ENCODE measurements at regions not wholly inside any gene's neighbourhood (a gene's known extent, or its start where the extent isn't known, plus 50 kb on each side); places are given as distances from the start of the nearest gene placed in this dataset.
"Not testable (repeated sequence)": the region's sequence is repeated elsewhere in the genome, so short reads cannot be mapped to it uniquely, and the experiment has no call there.

DNA sequence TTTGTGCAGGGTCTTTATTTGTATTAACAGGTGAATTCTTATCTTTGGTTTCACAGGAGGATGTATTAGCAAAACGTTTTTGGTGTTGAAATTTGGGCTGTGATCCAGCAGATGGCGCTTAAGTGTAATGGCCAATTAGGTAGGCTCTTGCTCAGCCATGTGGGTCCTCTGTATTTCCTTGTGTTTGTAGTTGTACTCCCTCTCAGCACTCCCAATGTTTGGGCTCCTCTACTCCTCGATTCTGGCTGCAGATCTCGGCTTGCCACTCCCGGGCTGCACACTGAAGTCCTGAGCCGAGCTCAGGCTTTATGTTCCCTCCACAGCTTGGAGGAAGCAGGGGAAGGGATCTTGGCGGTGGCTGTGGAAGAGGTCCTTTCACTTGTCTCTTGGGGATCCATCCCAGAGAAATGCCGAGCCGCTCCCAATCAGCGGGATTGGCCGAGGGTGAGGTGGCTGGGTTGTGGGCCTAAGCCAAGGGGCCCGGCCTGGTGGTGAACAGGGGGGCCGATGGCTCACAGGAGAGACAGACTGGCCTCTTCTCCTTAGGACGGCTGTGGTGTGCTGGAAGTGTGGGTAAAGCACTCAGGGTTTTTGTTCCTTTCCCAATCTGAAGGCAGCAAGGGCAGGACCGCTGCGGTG is 133.7 kb downstream of the AEBP2 start:
- ATAC-seq, result peak; percentile 62

DNA sequence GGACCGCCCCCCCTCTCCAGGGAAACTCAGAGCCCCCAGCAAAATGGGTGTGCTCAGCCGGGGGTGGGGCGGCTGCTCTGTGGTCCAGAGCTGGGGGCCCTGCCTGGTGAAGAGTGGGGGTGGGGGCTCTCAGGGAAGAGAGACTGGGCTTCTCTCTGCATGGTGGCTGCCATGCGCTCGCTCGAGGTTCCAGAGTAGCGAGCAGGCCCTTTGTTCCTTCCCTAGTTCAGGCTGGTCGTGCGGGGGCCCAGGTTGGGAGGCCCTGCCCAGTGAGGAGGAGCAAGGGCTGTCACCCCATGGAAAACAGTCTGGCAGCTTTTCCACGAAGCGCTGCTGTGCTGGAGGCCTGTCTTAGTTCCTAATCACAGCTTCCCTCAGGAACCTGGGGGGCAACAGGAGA is 134.6 kb downstream of the AEBP2 start:
- no peak for ATAC-seq

DNA sequence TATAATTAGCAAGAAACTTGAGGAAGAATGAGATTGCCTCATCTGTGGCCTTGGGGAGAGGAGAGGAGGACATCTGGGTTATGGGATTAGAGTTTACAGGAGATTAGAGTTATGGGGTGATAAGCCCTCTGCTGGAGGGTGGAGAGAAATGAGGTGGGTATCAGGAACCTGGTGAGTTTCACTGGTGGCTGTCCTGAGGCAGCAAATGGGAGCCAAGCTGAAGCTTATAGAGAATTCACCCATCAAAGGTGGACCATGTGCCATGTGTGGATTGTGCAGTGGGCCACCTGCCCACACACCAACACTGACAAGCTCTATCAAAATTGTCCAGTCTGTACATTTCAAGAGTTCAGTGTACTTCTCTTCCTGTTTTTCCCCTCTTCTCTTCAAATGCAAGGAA is 135.3 kb downstream of the AEBP2 start:
- ATAC-seq, result no peak

DNA sequence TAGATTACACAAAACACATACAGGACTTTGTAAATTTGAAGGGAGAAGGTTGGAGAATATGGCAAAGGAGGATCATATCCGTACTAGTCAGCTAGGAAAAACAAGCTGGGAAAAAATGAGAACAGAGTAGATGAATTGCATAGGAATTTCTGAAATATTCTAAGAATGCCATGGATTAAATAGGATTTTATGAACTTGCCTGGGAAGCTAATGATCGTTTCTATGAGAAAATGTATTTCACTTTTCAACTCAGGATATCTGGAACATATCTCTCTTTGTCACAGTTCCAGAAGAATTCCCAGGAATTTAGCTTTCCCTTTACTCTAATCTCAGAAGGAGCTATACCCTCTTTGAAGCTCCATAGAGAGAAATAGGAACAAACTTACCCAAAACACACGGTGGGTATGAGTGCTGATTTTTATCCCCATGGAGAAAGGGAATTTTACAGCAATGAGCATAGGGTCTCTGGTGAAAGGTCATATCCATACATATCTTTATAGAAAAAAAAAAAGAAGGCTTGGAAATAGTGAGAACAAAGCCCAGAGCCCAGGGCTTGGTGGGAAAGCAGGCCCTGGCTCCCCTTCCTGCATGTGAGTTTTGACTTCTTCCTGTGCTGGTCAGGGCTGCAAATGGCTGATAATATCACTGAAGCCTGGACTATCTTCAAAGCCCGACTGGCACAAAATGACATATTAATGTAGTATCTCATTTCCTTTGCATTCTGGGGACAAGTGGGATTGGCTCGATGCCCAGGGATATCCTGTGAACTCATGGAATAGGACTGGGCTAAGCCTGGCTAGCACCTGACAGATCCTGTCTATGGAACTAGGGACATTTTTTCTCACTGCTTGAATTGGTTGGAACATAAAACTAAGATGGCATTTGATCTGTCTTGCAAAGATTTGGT is 136.3 kb downstream of the AEBP2 start:
- peak; percentile 49 for ATAC-seq

DNA sequence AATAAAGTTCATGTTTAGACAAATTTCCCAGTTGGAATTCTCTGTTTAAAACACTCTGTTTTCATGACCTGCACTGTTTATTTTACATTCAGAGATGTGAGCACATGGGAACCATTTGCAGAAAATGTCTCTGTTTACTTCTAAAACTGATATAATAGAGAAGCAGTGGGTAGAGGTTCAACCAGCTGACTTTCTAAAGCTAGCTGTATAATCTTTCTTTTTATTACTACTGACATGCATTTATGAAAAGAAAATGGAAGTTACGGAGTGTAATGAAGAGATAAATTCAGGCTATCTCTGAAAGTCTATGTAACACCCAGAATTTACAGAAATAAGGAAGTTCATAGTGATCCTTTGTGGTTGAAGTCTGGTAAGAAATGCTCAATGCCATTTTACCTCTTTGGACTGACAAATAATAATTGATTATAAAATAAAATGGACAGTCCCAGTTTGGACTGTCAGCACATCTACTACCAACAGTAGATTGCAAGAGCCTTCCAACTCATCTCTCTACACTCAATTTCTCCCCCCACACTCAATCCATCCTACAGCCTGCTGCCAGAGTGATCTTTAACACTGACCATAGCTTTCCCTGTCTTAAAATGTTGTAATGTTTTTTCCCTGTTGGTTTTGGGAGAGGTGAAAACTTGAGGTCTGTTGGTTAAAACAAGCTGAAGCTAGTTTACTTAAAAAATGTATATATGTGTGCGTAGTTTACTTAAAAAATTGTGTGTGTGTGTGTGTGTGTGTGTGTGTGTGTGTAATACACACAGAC is 137.4 kb downstream of the AEBP2 start:
- ATAC-seq, result no peak

DNA sequence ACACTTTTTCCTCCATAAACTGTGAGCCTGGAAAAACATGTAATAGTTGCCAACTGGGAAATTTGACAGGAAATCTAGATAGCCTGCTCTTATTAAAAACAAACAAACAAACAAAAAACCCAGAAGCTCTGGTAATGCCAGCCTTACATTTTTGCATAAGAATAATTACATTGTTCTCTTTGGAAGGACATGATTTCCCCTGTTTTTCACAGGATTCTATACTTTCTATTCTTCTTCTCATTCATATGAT is 137.9 kb downstream of the AEBP2 start:
- ATAC-seq, result no peak

DNA sequence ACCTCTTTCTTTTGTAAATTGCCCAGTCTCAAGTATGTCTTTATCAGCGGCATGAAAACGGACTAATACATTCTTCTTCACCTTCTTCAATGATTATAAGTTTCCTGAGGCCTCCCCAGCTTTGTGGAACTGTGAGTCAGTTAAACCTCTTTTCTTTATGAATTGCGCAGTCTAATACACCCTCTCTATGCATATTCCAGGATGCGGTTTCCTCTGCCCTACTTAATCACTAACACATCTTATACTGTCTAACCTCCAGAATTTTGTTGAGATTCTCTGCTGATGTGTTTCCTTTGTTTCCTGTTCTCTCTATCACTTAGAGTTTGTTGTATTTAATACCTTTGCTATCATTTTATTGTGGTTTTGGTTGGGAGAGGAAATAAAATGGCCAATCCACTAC is 145.4 kb downstream of the AEBP2 start:
- no peak for ATAC-seq

DNA sequence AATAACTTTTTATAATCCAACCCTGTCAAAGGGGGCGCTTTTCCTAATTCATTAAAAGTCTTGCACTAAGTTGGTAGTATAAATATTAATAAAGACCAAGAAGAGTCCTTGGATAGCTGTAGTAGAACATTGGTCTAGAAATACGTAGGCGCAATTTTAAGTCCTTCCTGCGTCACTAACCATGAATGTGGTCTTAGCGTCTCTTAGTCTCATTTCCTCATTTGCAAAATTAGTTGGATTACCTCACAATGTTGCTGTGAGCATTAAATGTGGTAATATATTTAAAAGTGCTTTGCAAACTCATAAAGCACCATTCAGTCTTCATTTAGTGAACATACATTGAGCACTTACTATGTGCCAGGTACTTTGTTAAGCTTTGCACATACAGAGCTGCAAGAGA is 149.7 kb downstream of the AEBP2 start:
- no peak for ATAC-seq

DNA sequence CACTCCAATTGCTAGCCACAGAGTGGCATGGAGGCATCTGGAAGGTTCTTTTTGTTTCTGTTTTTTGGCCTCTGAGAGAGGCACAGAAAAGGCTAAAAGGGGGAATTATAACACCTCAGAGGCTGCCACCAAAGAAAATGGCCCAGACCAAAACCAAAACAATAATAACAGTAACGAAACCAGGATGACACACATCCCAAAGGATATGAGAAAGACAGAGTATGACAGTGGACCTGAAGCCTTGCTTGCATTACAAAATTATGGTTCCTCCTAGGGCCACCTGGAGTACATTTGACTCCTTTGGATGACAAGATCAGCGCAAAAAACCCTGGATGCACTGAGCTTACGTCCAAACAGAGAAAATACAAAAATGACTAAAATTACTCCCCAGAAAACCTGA is 152.7 kb downstream of the AEBP2 start:
- no peak for ATAC-seq

DNA sequence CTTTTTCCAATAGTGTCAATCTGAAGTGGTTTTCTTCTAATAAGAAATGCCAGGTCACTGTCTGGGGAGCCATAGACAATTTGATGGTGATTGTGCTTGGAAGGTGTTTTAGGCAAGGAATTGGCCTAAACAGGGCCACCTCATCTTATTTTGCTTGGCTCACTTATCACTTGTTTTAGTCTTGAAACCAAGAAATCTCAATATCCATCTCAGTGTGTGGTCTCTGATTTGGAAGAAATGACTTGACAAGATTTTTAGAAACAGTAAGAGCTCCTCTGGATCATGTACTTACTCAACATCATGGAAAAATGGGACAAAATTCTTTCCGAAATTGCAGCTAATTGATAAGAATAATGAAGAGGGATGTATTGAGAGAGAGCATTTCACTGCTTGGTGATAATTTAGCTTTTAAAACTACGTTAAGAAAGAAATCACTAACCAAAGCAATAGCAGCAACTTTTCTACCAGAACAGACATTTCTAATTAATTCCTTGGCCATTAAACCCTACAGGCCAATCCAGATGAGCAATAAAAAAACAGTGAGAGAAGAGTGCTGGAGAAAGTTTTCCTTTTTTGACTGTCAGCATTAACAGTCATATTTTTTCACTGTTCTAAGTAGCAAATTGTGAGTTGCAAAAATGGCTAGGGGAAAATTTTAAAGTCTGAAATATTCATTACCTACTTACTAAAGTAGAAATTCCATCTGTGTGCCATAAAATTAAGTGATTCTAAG is 157.3 kb downstream of the AEBP2 start:
- ATAC-seq, result no peak

DNA sequence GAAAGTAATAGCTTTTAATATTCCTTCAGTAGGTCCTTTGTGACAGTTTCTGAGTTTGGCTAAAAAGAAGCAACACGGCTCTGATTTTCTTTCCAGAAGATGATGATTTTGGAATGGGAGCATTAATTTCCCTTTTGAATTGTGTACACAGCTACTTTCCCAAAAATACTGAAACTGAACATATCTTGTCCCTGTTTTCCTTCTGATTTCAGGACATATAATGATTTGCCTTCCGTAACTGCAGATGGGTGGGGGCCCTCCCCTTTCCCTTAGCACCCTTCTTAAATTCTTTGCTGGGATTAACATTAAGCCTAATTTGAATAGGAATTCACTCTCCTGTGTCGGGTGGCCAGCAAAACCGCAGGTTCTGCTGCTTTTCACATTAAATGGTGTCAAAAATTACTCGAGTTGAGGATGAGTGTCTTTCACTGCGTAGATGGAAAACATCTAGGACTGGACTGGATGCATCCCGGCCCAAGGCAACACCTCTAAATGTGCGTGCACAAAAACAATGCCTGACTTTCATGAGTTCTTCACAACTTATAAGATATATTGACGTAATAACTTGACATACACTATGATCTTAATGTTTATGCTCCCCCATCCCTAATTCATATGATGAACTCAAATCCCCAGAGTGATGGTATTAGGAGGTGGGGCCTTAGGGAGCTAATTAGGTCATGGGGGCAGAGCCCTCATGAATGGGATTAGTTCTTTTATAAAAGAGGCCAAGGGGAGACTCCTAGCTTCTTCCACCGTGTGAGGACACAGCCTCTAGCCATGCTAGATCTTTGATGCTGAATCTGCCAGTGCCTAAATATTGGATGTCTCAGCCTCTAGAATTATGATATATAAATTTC is 158.1 kb downstream of the AEBP2 start:
- no peak for ATAC-seq

DNA sequence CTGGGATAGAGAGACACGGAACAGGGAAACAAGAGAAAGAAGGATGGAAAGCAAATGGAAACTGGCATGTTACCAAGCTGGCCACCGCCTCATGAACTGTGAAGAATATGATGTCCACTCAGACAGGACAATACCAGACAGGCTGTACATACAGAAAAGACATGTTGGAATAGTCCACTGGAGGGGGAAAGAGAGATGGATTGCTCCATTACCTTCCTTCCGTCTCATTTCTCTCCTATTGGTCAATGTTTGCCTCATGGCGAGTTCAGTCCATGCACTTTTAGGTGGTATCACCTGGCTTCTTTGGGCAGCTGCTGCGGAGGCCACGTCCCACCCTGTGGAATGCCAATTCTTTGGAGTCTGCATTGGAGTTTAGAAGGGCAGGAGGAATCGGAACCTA is 166.4 kb downstream of the AEBP2 start:
- ATAC-seq, result no peak

DNA sequence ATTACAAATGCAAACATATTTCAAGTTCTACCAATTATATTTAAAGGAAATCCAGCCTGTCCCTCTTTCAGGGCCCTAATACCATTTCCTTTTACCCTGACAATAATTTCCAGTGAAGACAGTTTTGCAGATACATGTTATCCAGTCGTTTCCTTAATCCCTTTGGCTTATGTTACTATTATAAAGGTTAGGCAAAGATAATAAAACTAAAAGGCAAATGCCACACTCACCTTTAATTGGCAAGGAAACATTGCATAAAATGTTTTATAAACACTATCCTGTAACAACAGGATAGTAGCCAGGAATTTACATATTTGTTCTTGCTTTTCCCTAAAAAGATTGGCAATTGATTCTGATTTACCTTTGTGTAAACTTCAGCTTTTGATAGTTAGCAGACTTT is 168.7 kb downstream of the AEBP2 start:
- ATAC-seq, result peak; percentile 60

DNA sequence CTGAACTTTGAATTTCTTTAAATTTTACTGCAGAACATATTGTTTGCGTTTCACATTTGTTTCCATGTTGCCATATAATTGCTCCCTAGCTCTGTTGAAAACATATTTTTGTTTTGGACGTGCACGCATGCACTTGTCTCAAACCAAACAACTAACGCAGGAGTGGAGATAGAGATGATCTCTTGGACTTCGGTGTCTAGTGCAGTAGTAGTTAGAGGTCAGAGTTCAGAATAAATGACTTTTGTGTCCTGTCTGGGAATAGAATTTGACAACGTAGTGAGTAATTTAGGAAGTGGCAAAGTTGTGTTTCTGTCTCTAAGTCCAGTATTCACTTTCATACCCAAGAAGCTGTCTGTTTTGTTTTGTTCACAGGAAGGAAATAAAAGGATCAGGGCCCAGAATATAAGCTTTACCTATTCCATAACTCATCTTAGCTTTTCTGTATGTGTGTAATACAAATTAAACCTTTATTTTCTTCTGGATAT is 173.8 kb downstream of the AEBP2 start:
- no peak for ATAC-seq

DNA sequence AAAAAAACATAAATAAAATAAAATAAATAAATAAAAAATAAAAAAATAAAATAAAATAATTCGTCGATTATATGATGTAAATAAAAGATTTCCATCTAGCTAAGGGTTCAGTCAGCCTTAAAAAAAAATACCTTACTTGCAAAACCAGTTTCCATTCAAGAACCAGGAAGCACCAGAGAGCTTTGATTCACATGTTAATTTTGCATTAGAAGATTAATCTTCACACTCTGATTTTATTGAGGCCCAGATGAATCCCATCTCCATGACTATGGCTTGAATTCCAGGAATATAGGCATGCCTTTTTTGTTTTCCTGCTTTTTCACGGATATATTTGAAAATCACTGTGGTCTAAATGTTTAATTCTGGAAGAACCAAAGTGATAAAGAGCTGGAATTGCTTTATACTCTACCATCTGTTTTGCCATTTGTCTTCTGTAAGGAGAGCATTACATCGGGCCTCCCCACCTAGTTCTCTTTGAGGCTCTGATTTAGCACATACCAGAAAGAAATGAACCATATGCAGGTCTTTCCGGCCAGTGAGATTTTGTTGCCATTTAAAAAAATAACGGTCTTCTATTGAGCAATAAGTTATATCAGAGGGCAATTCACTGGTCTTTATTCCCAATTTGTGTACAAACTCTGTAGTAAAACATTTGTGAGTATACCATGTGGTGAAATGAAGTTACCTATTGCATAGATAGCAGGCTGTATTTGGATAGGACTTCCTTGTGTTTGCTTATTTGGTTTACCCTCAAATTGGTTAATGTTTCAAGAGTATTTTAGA is 175.5 kb downstream of the AEBP2 start:
- ATAC-seq, result peak; percentile 50

DNA sequence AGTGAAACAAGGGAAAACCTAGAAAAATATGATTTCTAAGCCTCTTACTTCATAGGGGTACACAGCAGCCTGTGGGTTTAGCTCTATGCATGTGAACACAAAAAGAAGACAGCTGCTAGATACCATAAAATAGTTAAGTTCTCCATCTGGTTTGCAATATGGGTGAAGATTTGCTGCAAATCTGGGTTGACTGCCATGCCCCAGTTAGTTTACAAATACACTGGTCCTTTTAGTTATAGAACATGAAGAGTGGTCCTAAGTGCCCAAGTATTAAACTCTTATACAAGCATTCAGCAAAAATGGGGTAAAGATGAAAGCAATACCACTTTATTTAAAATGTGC is 176.1 kb downstream of the AEBP2 start:
- no peak for ATAC-seq

DNA sequence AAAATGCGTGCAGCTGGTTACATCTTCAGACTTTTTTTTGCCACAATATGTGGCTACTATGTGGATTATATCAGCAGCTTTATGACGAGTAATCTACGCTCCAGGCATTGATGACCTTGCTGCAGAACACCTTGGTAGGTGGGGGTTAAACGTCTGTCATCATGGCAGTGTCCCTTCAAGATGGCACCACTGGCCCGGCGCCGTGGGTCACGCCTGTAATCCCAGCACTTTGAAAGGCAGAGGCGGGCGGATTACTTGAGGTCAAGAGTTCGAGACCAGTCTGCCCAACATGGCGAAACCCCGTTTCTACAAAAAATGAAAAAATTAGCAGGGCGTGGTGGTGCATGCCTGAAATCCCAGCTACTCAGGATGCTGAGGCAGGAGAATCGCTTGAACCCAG is 177.5 kb downstream of the AEBP2 start:
- ATAC-seq, result no peak

DNA sequence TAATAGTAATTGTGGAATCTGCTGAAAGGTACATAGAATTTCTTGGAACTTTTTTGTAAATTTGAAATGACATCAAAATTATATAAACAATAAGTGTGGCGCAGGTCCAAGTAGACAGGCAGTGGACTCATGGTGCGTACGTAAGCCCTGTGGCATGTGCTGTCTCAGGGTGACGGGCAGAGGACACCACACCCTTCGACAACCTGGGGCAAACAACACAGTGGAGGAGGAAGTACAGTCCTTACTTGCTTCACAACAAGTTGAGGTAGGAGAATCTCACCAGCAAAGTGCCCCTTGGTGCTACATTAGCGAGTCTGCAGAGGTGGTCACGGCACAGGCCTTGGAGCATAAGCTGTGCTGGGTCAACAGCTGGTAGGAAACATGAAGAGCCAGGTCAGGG is 180.9 kb downstream of the AEBP2 start:
- ATAC-seq, result peak; percentile 100

DNA sequence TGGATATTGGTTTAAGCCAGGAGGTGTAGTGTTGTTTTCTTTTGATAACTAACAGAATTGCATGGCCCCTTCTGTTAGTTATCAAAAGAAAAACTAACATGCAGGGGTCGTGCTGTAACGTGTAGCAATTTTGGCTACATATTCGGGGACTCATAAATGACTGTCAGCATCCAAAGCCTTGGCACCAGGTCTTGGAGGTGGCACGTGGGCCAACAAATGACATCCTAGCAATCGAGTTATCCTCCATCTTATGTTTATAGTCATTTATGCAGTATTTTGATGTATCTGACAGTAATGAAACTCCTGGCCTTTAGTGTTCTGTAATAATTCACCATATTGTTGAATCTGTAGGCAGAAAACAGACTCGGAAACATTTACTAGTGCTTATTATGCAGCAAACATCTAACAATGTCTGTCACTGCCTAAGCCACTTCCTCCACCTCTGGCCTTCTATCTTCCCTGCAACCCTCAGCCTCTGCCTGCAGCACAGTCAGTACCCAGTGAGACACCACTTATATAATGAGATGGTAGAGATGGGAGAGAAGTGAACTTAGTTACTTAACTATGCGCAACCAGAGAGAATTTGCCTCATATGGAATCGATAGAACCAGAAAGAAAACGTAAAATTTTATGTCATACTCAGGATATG is 184.6 kb downstream of the AEBP2 start:
- ATAC-seq, result no peak

DNA sequence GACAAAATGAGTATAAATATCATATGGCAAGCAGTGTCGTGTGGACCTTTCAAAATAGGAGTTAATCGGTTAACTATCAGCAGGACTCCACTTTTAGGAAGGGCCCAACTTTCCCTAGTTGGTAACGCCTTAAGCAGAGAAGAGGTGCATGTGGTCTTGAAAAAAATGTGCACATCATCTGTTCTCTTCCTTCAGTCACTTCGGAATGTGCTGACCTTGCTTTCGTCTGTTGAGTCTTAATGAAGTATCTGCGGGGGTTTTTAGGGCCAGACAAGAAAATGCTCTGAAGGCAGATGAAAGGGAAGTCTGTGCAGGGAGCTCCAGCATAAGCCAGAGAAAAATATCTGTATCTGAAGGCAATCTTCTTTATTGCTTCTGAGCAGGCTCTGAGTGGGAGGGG is 185.2 kb downstream of the AEBP2 start:
- ATAC-seq, result no peak

DNA sequence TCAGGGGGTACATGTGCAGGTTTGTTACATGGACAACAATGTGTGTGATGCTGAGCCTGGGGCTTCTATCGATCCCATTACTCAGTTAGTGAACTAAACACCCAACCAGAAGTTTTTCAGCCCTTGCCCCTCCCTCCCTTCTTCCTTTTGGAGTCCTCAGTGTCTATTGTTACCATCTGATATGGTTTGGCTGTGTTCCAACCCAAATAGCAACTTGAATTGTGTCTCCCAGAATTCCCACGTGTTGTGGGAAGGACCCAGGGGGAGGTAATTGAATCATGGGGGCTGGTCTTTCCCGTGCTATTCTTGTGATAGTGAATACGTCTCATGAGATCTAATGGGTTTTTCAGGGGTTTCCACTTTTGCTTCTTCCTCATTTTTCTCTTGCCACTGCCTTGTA is 186.3 kb downstream of the AEBP2 start:
- not testable (repeated sequence) for ATAC-seq

Data from esophagus mucosa (tissue), 1 donor.